ENCODE measurements at regions not wholly inside any gene's neighbourhood (a gene's known extent, or its start where the extent isn't known, plus 50 kb on each side); places are given as distances from the start of the nearest gene placed in this dataset.

GRCh38 chr4:54913751-54914526 is 211.5 kb downstream of the KDR start:
- no peak for DNase-seq

- no peak for DNase-seq
Observed at GRCh38 chr4:54912155-54912554, 213.2 kb downstream of the KDR start.

- peak in 1 of 2 donors; percentile 30 for DNase-seq
Observed at GRCh38 chr4:54909961-54910360, 215.4 kb downstream of the KDR start.

- DNase-seq, result no peak
Observed at GRCh38 chr4:54908763-54909162, 216.6 kb downstream of the KDR start.

GRCh38 chr4:54904953-54905352 is 220.4 kb downstream of the KDR start:
- DNase-seq, result no peak

- no peak for DNase-seq
Observed at GRCh38 chr4:54902976-54903375, 222.4 kb downstream of the KDR start.

- DNase-seq, result no peak
Observed at GRCh38 chr4:54902271-54902670, 223.1 kb downstream of the KDR start.

GRCh38 chr4:54901202-54901601 is 224.2 kb downstream of the KDR start:
- DNase-seq, result no peak

GRCh38 chr4:54898656-54899340 is 226.6 kb downstream of the KDR start:
- DNase-seq, result no peak

GRCh38 chr4:54898056-54898562 is 227.3 kb downstream of the KDR start:
- DNase-seq, result no peak

- DNase-seq, result no peak
Observed at GRCh38 chr4:54897590-54897989, 227.8 kb downstream of the KDR start.

GRCh38 chr4:54882616-54883015 is 224.9 kb downstream of the KIT start:
- no peak for DNase-seq

- DNase-seq, result no peak
Observed at GRCh38 chr4:54879576-54879975, 221.8 kb downstream of the KIT start.

GRCh38 chr4:54877006-54877405 is 219.2 kb downstream of the KIT start:
- DNase-seq, result no peak

GRCh38 chr4:54872261-54872660 is 214.5 kb downstream of the KIT start:
- no peak for DNase-seq

- no peak for DNase-seq
Observed at GRCh38 chr4:54863571-54864255, 206.0 kb downstream of the KIT start.

GRCh38 chr4:54861201-54861600 is 203.4 kb downstream of the KIT start:
- no peak for DNase-seq

- DNase-seq, result no peak
Observed at GRCh38 chr4:54855191-54855854, 197.6 kb downstream of the KIT start.

GRCh38 chr4:54852602-54853001 is 194.8 kb downstream of the KIT start:
- DNase-seq, result no peak

- DNase-seq, result no peak
Observed at GRCh38 chr4:54852054-54852453, 194.3 kb downstream of the KIT start.

GRCh38 chr4:54844911-54845310 is 187.2 kb downstream of the KIT start:
- no peak for DNase-seq

- no peak for DNase-seq
Observed at GRCh38 chr4:54843946-54844345, 186.2 kb downstream of the KIT start.

GRCh38 chr4:54843106-54843505 is 185.3 kb downstream of the KIT start:
- DNase-seq, result no peak

Data from bone marrow (tissue), 2 donors.